SU-DHL-6 (cell line): ENCODE measurements at regions not wholly inside any gene's neighbourhood (a gene's known extent, or its start where the extent isn't known, plus 50 kb on each side); places are given as distances from the start of the nearest gene placed in this dataset.

Source experiments
- EZH2phosphoT487 ChIP-seq: fragments of 200-600 bp; sonication (generic), shearing (Covaris generic); conservative IDR thresholded peaks from 2 replicates; pipeline ENCODE4 v1.6.1; 2018; ENCODE audit warnings: mild to moderate bottlenecking, antibody characterized with exemption, low read length, moderate library complexity, mixed read lengths
- TF ChIP-seq, protein P1 (sequence below): fragments of 200-600 bp; sonication (generic); IDR thresholded peaks from one replicate; pipeline ENCODE4 v1.5.1; 2017; ENCODE audit warnings: antibody characterized with exemption, mild to moderate bottlenecking, low read length, moderate library complexity; ENCODE audit not compliant: insufficient read depth, poor library complexity, severe bottlenecking

GRCh38 chr11:112514011-112514740 lies 253.5 kb upstream of the PLET1 start:
- TF ChIP-seq, protein P1, sequence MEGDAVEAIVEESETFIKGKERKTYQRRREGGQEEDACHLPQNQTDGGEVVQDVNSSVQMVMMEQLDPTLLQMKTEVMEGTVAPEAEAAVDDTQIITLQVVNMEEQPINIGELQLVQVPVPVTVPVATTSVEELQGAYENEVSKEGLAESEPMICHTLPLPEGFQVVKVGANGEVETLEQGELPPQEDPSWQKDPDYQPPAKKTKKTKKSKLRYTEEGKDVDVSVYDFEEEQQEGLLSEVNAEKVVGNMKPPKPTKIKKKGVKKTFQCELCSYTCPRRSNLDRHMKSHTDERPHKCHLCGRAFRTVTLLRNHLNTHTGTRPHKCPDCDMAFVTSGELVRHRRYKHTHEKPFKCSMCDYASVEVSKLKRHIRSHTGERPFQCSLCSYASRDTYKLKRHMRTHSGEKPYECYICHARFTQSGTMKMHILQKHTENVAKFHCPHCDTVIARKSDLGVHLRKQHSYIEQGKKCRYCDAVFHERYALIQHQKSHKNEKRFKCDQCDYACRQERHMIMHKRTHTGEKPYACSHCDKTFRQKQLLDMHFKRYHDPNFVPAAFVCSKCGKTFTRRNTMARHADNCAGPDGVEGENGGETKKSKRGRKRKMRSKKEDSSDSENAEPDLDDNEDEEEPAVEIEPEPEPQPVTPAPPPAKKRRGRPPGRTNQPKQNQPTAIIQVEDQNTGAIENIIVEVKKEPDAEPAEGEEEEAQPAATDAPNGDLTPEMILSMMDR = no peak
- TF ChIP-seq EZH2phosphoT487 = no peak
